ENCODE measurements at regions not wholly inside any gene's neighbourhood (a gene's known extent, or its start where the extent isn't known, plus 50 kb on each side); places are given as distances from the start of the nearest gene placed in this dataset.

- TF ChIP-seq POLR2A (IDR thresholded peaks at IDR 0.05) (no peak), CTCF (IDR thresholded peaks at IDR 0.05) (no peak)
These were observed 228.7 kb downstream of the HAUS1 start for GRCh38 chr18:46332921-46333341.

All from vagina (tissue), 2 donors.